ENCODE measurements at regions not wholly inside any gene's neighbourhood (a gene's known extent, or its start where the extent isn't known, plus 50 kb on each side); places are given as distances from the start of the nearest gene placed in this dataset.

DNA sequence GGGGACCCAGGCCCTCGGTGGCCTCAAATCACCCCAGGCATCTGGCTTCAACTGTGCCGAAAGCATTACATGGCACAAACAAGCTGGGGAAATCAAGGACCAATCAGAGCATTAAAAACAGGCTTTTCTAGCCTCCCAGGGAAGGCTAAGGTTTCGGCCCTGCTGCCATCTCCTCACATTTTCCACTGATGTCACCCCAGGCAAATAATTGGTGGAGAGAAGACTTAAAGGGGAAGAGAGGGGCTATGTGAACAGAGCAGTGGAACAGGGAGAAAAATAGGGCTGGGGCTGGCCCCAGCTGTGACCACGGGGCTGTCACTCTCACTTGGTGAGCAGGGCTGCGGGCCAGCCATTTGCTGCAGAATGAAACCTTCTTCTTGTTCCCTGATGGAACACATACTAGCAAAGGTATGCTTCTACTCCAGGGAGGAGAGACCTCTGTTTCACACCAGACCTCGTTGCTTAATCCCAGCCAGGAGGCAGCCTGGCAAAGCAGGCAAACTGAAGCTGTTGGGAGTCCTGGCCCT lies 581.3 kb downstream of the SOX6 start:
- 69 to 78% (median 74%) methylated on average over 6 of the region's 6 CpGs for WGBS, 3 donors
- no peaks in the 10 kb centered on the region for H3K9me3 ChIP-seq (ENCODE audit: control insufficient read depth in 2 of 2, insufficient read depth in 1 of 2, low read depth in 1 of 2, low read length in 1 of 2)
- no peaks in the 10 kb centered on the region for H3K36me3 ChIP-seq (ENCODE audit: control insufficient read depth in 3 of 3, insufficient read depth in 2 of 3, low read depth in 1 of 3, low read length in 3 of 3)
- no peak for FAIRE-seq
- no peak overlapping the region for H3K27ac ChIP-seq (ENCODE audit: low read depth in 1 of 3, low read length in 2 of 3)
- peaks cover 0 to 10% (median 0%) of the 10 kb centered on the region in 3 donors for H3K4me1 ChIP-seq (ENCODE audit: control insufficient read depth in 3 of 3, insufficient read depth in 2 of 3, low read depth in 1 of 3, low read length in 2 of 3)
- H3K27me3 ChIP-seq (ENCODE audit: control insufficient read depth in 3 of 3, insufficient read depth in 3 of 3, low read length in 3 of 3): no peaks in the 10 kb centered on the region
- DNase-seq: no peak
- H3K4me3 ChIP-seq (ENCODE audit: low read depth in 1 of 3, low read length in 3 of 3): no peak overlapping the region

GRCh38 chr11:15775797-15776196 lies 580.5 kb downstream of the SOX6 start:
- 55 to 72% (median 57%) methylated on average over 2 of the region's 2 CpGs for WGBS, 3 donors
- no peak for DNase-seq
- FAIRE-seq: no peak

GRCh38 chr11:15776366-15776765 lies 580.0 kb downstream of the SOX6 start:
- WGBS, 3 donors: 81 to 84% (median 82%) methylated on average over 1 of the region's 1 CpG
- Histone ChIP-seq H3K9me3 (ENCODE audit: control insufficient read depth in 2 of 2, insufficient read depth in 1 of 2, low read depth in 1 of 2, low read length in 1 of 2) (no peaks in the 10 kb centered on the region), H3K36me3 (ENCODE audit: control insufficient read depth in 3 of 3, insufficient read depth in 2 of 3, low read depth in 1 of 3, low read length in 3 of 3) (no peaks in the 10 kb centered on the region), H3K27me3 (ENCODE audit: control insufficient read depth in 3 of 3, insufficient read depth in 3 of 3, low read length in 3 of 3) (no peaks in the 10 kb centered on the region), H3K4me1 (ENCODE audit: control insufficient read depth in 3 of 3, insufficient read depth in 2 of 3, low read depth in 1 of 3, low read length in 2 of 3) (no peaks in the 10 kb centered on the region), H3K27ac (ENCODE audit: low read depth in 1 of 3, low read length in 2 of 3) (no peak overlapping the region), H3K4me3 (ENCODE audit: low read depth in 1 of 3, low read length in 3 of 3) (no peak overlapping the region)
- FAIRE-seq (no peak), DNase-seq (no peak)

More at GRCh38 chr11:15775797-15776196, 580.5 kb downstream of the SOX6 start:
- Histone ChIP-seq H3K4me1 (ENCODE audit: control insufficient read depth in 3 of 3, insufficient read depth in 2 of 3, low read depth in 1 of 3, low read length in 2 of 3) (peaks cover 0 to 3% (median 0%) of the 10 kb centered on the region in 3 donors), H3K4me3 (ENCODE audit: low read depth in 1 of 3, low read length in 3 of 3) (no peak overlapping the region), H3K27ac (ENCODE audit: low read depth in 1 of 3, low read length in 2 of 3) (no peak overlapping the region), H3K9me3 (ENCODE audit: control insufficient read depth in 2 of 2, insufficient read depth in 1 of 2, low read depth in 1 of 2, low read length in 1 of 2) (no peaks in the 10 kb centered on the region), H3K27me3 (ENCODE audit: control insufficient read depth in 3 of 3, insufficient read depth in 3 of 3, low read length in 3 of 3) (no peaks in the 10 kb centered on the region), H3K36me3 (ENCODE audit: control insufficient read depth in 3 of 3, insufficient read depth in 2 of 3, low read depth in 1 of 3, low read length in 3 of 3) (no peaks in the 10 kb centered on the region)

DNA sequence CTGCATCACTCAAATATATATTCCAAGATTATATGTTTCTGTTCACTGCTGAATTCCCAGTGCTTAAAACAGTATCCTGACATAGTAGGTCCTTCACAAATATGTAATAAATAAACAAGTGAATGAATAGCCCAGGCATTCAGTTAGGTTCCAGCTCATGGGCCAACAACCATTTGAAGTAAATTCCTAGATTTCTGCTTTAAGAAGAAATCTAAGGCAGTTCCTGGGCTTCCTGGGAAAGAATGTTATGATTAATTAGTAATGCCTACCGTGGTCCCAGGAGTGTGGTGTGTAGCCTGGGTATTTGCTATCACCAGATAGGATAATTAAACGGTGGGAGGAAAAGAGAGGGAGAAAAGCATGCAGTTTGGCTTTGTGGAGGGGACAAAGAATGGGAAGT lies 576.8 kb downstream of the SOX6 start:
- H3K27ac ChIP-seq (ENCODE audit: low read depth in 1 of 3, low read length in 2 of 3): no peak overlapping the region
- H3K36me3 ChIP-seq (ENCODE audit: control insufficient read depth in 3 of 3, insufficient read depth in 2 of 3, low read depth in 1 of 3, low read length in 3 of 3): no peaks in the 10 kb centered on the region
- no peaks in the 10 kb centered on the region for H3K9me3 ChIP-seq (ENCODE audit: control insufficient read depth in 2 of 2, insufficient read depth in 1 of 2, low read depth in 1 of 2, low read length in 1 of 2)
- WGBS, 3 donors: 42 to 62% (median 49%) methylated on average over 2 of the region's 2 CpGs
- FAIRE-seq (no peak), DNase-seq (no peak)
- H3K4me1 ChIP-seq (ENCODE audit: control insufficient read depth in 3 of 3, insufficient read depth in 2 of 3, low read depth in 1 of 3, low read length in 2 of 3): peaks cover 0 to 2% (median 2%) of the 10 kb centered on the region in 3 donors
- H3K27me3 ChIP-seq (ENCODE audit: control insufficient read depth in 3 of 3, insufficient read depth in 3 of 3, low read length in 3 of 3): no peaks in the 10 kb centered on the region
- H3K4me3 ChIP-seq (ENCODE audit: low read depth in 1 of 3, low read length in 3 of 3): no peak overlapping the region

DNA sequence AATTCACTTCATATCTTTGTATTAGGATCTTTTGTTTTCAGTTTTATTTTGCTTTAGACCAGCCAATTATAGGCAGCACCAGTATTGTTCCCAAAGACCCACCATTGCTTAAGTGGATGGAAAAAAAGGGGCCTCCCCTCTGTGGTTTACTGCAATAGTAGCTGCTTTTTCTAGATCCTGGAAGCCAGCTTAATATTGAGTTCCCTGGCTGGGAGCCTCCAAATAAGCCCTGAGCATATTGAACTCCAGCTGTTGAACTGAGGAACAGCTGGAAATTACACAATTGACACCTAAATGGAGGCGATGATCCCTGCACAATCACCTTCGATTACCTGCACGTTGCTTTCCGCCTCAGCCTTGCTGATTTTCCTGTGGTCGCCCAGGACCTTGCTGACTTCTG lies 576.0 kb downstream of the SOX6 start:
- DNase-seq (no peak), FAIRE-seq (no peak)
- Histone ChIP-seq H3K4me1 (ENCODE audit: control insufficient read depth in 3 of 3, insufficient read depth in 2 of 3, low read depth in 1 of 3, low read length in 2 of 3) (peaks cover 0 to 2% (median 2%) of the 10 kb centered on the region in 3 donors), H3K36me3 (ENCODE audit: control insufficient read depth in 3 of 3, insufficient read depth in 2 of 3, low read depth in 1 of 3, low read length in 3 of 3) (no peaks in the 10 kb centered on the region), H3K27ac (ENCODE audit: low read depth in 1 of 3, low read length in 2 of 3) (no peak overlapping the region), H3K9me3 (ENCODE audit: control insufficient read depth in 2 of 2, insufficient read depth in 1 of 2, low read depth in 1 of 2, low read length in 1 of 2) (no peaks in the 10 kb centered on the region), H3K4me3 (ENCODE audit: low read depth in 1 of 3, low read length in 3 of 3) (no peak overlapping the region), H3K27me3 (ENCODE audit: control insufficient read depth in 3 of 3, insufficient read depth in 3 of 3, low read length in 3 of 3) (no peaks in the 10 kb centered on the region)
- WGBS, 3 donors: 78 to 88% (median 81%) methylated on average over 5 of the region's 5 CpGs

- Histone ChIP-seq H3K36me3 (ENCODE audit: control insufficient read depth in 3 of 3, insufficient read depth in 2 of 3, low read depth in 1 of 3, low read length in 3 of 3) (no peaks in the 10 kb centered on the region), H3K27ac (ENCODE audit: low read depth in 1 of 3, low read length in 2 of 3) (no peak overlapping the region), H3K9me3 (ENCODE audit: control insufficient read depth in 2 of 2, insufficient read depth in 1 of 2, low read depth in 1 of 2, low read length in 1 of 2) (no peaks in the 10 kb centered on the region), H3K4me3 (ENCODE audit: low read depth in 1 of 3, low read length in 3 of 3) (no peak overlapping the region), H3K27me3 (ENCODE audit: control insufficient read depth in 3 of 3, insufficient read depth in 3 of 3, low read length in 3 of 3) (no peaks in the 10 kb centered on the region), H3K4me1 (ENCODE audit: control insufficient read depth in 3 of 3, insufficient read depth in 2 of 3, low read depth in 1 of 3, low read length in 2 of 3) (peaks cover 0 to 2% (median 2%) of the 10 kb centered on the region in 3 donors)
- WGBS, 3 donors: 76 to 87% (median 85%) methylated on average over 2 of the region's 2 CpGs
- FAIRE-seq (no peak), DNase-seq (no peak)
These were observed 575.5 kb downstream of the SOX6 start for GRCh38 chr11:15780837-15781236.

- no peaks in the 10 kb centered on the region for H3K36me3 ChIP-seq (ENCODE audit: control insufficient read depth in 3 of 3, insufficient read depth in 2 of 3, low read depth in 1 of 3, low read length in 3 of 3)
- H3K27me3 ChIP-seq (ENCODE audit: control insufficient read depth in 3 of 3, insufficient read depth in 3 of 3, low read length in 3 of 3): no peaks in the 10 kb centered on the region
- no peak overlapping the region for H3K4me3 ChIP-seq (ENCODE audit: low read depth in 1 of 3, low read length in 3 of 3)
- H3K9me3 ChIP-seq (ENCODE audit: control insufficient read depth in 2 of 2, insufficient read depth in 1 of 2, low read depth in 1 of 2, low read length in 1 of 2): no peaks in the 10 kb centered on the region
- FAIRE-seq (no peak), DNase-seq (peak; percentile 26 to 57)
- 10 to 72% (median 28%) methylated on average over 4 of the region's 4 CpGs for WGBS, 3 donors
- H3K27ac ChIP-seq (ENCODE audit: low read depth in 1 of 3, low read length in 2 of 3): no peak overlapping the region
- peaks cover 0 to 2% (median 2%) of the 10 kb centered on the region in 3 donors for H3K4me1 ChIP-seq (ENCODE audit: control insufficient read depth in 3 of 3, insufficient read depth in 2 of 3, low read depth in 1 of 3, low read length in 2 of 3)
These were observed 572.7 kb downstream of the SOX6 start for GRCh38 chr11:15783619-15784018.

GRCh38 chr11:15793043-15793996 lies 563.0 kb downstream of the SOX6 start:
- DNase-seq (no peak), FAIRE-seq (no peak)
- H3K9me3 ChIP-seq (ENCODE audit: control insufficient read depth in 2 of 2, insufficient read depth in 1 of 2, low read depth in 1 of 2, low read length in 1 of 2): no peaks in the 10 kb centered on the region
- no peaks in the 10 kb centered on the region for H3K36me3 ChIP-seq (ENCODE audit: control insufficient read depth in 3 of 3, insufficient read depth in 2 of 3, low read depth in 1 of 3, low read length in 3 of 3)
- H3K27ac ChIP-seq (ENCODE audit: low read depth in 1 of 3, low read length in 2 of 3): no peak overlapping the region
- H3K4me1 ChIP-seq (ENCODE audit: control insufficient read depth in 3 of 3, insufficient read depth in 2 of 3, low read depth in 1 of 3, low read length in 2 of 3): no peaks in the 10 kb centered on the region
- no peak overlapping the region for H3K4me3 ChIP-seq (ENCODE audit: low read depth in 1 of 3, low read length in 3 of 3)
- H3K27me3 ChIP-seq (ENCODE audit: control insufficient read depth in 3 of 3, insufficient read depth in 3 of 3, low read length in 3 of 3): no peaks in the 10 kb centered on the region
- 76 to 89% (median 81%) methylated on average over 5 of the region's 5 CpGs for WGBS, 3 donors

All from small intestine (tissue), 7 donors.